Activated CD4-positive, alpha-beta T cell treated with anti-CD3 and anti-CD28 coated beads, Interleukin-2, amount 50 U/mL, for 1 hour (primary cell): ENCODE measurements at regions not wholly inside any gene's neighbourhood (a gene's known extent, or its start where the extent isn't known, plus 50 kb on each side); places are given as distances from the start of the nearest gene placed in this dataset.

ENCODE experiments used
- DNase-seq: peaks from one replicate; pipeline ENCODE4 v3.0.0-alpha.2; 2020

- no peak for DNase-seq
These were observed 118.8 kb upstream of the TENM3 start for GRCh38 chr4:182124359-182124758.

- DNase-seq: no peak
These were observed 117.1 kb upstream of the TENM3 start for GRCh38 chr4:182126096-182126495.

- DNase-seq: no peak
These were observed 116.6 kb upstream of the TENM3 start for GRCh38 chr4:182126603-182127002.

- no peak for DNase-seq
These were observed 110.2 kb upstream of the TENM3 start for GRCh38 chr4:182133033-182133432.

GRCh38 chr4:182134261-182134660 lies 108.9 kb upstream of the TENM3 start:
- no peak for DNase-seq

GRCh38 chr4:182136201-182136600 lies 107.0 kb upstream of the TENM3 start:
- no peak for DNase-seq

GRCh38 chr4:182137343-182137742 lies 105.9 kb upstream of the TENM3 start:
- no peak for DNase-seq

GRCh38 chr4:182139491-182139890 lies 103.7 kb upstream of the TENM3 start:
- DNase-seq: no peak

- no peak for DNase-seq
These were observed 102.7 kb upstream of the TENM3 start for GRCh38 chr4:182140547-182140946.

GRCh38 chr4:182141061-182141460 lies 102.1 kb upstream of the TENM3 start:
- DNase-seq: no peak

- DNase-seq: no peak
These were observed 100.8 kb upstream of the TENM3 start for GRCh38 chr4:182142176-182143085.

GRCh38 chr4:182143086-182143821 lies 99.9 kb upstream of the TENM3 start:
- DNase-seq: no peak

GRCh38 chr4:182143822-182144625 lies 99.2 kb upstream of the TENM3 start:
- DNase-seq: no peak

GRCh38 chr4:182144626-182145333 lies 98.4 kb upstream of the TENM3 start:
- DNase-seq: no peak

GRCh38 chr4:182145334-182145905 lies 97.8 kb upstream of the TENM3 start:
- DNase-seq: no peak

- DNase-seq: no peak
These were observed 95.8 kb upstream of the TENM3 start for GRCh38 chr4:182147391-182147790.

- no peak for DNase-seq
These were observed 92.6 kb upstream of the TENM3 start for GRCh38 chr4:182150645-182151044.

GRCh38 chr4:182155806-182156205 lies 87.4 kb upstream of the TENM3 start:
- DNase-seq: no peak

- no peak for DNase-seq
These were observed 80.0 kb upstream of the TENM3 start for GRCh38 chr4:182163180-182163579.

GRCh38 chr4:182169572-182169971 lies 73.6 kb upstream of the TENM3 start:
- no peak for DNase-seq

GRCh38 chr4:182169987-182170386 lies 73.2 kb upstream of the TENM3 start:
- no peak for DNase-seq

- DNase-seq: no peak
These were observed 72.7 kb upstream of the TENM3 start for GRCh38 chr4:182170417-182170935.
